ENCODE measurements at regions not wholly inside any gene's neighbourhood (a gene's known extent, or its start where the extent isn't known, plus 50 kb on each side); places are given as distances from the start of the nearest gene placed in this dataset.

GRCh38 chr3:159326998-159327397, 525.1 kb downstream of the MFSD1 start:
- TF ChIP-seq CTCF (optimal IDR thresholded peaks at IDR 0.05 in 1 of 3, IDR thresholded peaks at IDR 0.05 in 1 of 3, conservative IDR thresholded peaks at IDR 0.05 in 1 of 3; ENCODE audit: extremely low read depth in 1 of 3, insufficient read depth in 2 of 3, low read length in 3 of 3) (no peak), EZH2 (IDR thresholded peaks at IDR 0.05; ENCODE audit: low read length) (no peak)
